Hepatocyte (in vitro differentiated cells): ENCODE measurements at regions not wholly inside any gene's neighbourhood (a gene's known extent, or its start where the extent isn't known, plus 50 kb on each side); places are given as distances from the start of the nearest gene placed in this dataset.

Experiments used
- DNase-seq: peaks from one replicate; pipeline ENCODE4 v3.0.0-alpha.2; 2016; ENCODE audit warnings: low spot score
- H2AFZ ChIP-seq: fragments of 200-600 bp; sonication (generic); 2 replicates; pipeline ENCODE4 v1.6.0; 2016; ENCODE audit warnings: antibody characterized with exemption, mild to moderate bottlenecking
- H3K27ac ChIP-seq: fragments of 200-600 bp; sonication (generic); 2 replicates; pipeline ENCODE4 v1.5.1; 2016; ENCODE audit warnings: mild to moderate bottlenecking
- H3K27me3 ChIP-seq: fragments of 200-600 bp; sonication (generic); 2 replicates; pipeline ENCODE4 v1.6.1; 2016
- H3K36me3 ChIP-seq: fragments of 200-600 bp; sonication (generic); replicated peaks from 2 replicates; pipeline ENCODE4 v1.5.1; 2016; ENCODE audit warnings: low read depth; ENCODE audit not compliant: insufficient read depth
- H3K4me1 ChIP-seq: fragments of 200-600 bp; sonication (generic); 2 replicates; pipeline ENCODE4 v1.5.1; 2016; ENCODE audit warnings: mild to moderate bottlenecking, moderate library complexity; ENCODE audit not compliant: insufficient read depth
- H3K4me2 ChIP-seq: fragments of 200-600 bp; sonication (generic); 2 replicates; pipeline ENCODE4 v1.6.0; 2016
- H3K4me3 ChIP-seq: fragments of 200-600 bp; sonication (generic); 2 replicates; pipeline ENCODE4 v1.5.1; 2016; ENCODE audit warnings: mild to moderate bottlenecking
- H3K79me2 ChIP-seq: fragments of 200-600 bp; sonication (generic); 2 replicates; pipeline ENCODE4 v1.6.0; 2017; ENCODE audit warnings: mild to moderate bottlenecking
- H3K9me2 ChIP-seq: fragments of 200-600 bp; sonication (generic); replicated peaks from 2 replicates; pipeline ENCODE4 v1.6.0; 2017; ENCODE audit warnings: mild to moderate bottlenecking; ENCODE audit not compliant: insufficient read depth
- H3K9me3 ChIP-seq: fragments of 200-600 bp; sonication (generic); 2 replicates; pipeline ENCODE4 v1.5.1; 2016; ENCODE audit warnings: low read depth, mild to moderate bottlenecking
- H4K20me1 ChIP-seq: fragments of 200-600 bp; sonication (generic); 2 replicates; pipeline ENCODE4 v1.6.0; 2016; ENCODE audit warnings: mild to moderate bottlenecking; ENCODE audit not compliant: insufficient read depth, poor library complexity, severe bottlenecking
- EZH2 ChIP-seq: fragments of 200-600 bp; sonication (generic); IDR thresholded peaks from 2 replicates; pipeline ENCODE4 v1.6.1; 2016; ENCODE audit warnings: antibody characterized with exemption, mild to moderate bottlenecking, borderline replicate concordance
- EZH2phosphoT487 ChIP-seq: fragments of 200-600 bp; sonication (generic); IDR thresholded peaks from one replicate; pipeline ENCODE4 v1.6.1; 2018; ENCODE audit warnings: antibody characterized with exemption, mild to moderate bottlenecking, low read depth, moderate library complexity; ENCODE audit not compliant: unreplicated experiment, severe bottlenecking
- WGBS: methylation state at CpG from one replicate; pipeline ENCODE4 v1.1.6; 2016; ENCODE audit warnings: low lambda C conversion rate; ENCODE audit errors: missing lambda C conversion rate; 5-methylcytosine and 5-hydroxymethylcytosine counted together
- TF ChIP-seq, protein P1 (sequence below): fragments of 200-600 bp; sonication (generic); IDR thresholded peaks from 2 replicates; pipeline ENCODE4 v1.5.1; 2016; ENCODE audit warnings: antibody characterized with exemption, mild to moderate bottlenecking; ENCODE audit not compliant: poor library complexity

DNA sequence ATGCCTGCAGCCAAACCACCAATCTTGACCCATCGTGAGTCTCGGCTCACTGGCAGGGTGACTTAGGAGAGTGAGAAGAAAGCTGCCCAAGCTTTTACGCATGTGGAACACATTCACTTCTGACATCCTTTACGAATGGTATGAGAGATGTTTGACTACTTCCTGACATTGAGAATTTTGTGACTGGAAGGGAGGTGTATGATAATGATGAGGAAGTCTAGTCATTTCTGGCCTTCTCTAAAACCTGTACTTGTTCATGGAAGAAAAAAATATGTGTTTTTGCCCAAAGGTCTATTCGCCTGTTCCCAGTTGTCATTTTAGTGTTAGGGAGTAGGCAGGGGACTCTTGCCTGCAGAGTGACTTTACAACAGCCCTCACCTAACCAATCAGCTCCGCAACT is 227.2 kb upstream of the ATP2B1 start:
- no peak overlapping the region for H3K4me3 ChIP-seq
- H3K27ac ChIP-seq = no peak overlapping the region
- no peak overlapping the region for H2AFZ ChIP-seq
- no peak for TF ChIP-seq EZH2phosphoT487
- TF ChIP-seq EZH2 = no peak
- TF ChIP-seq, protein P1, sequence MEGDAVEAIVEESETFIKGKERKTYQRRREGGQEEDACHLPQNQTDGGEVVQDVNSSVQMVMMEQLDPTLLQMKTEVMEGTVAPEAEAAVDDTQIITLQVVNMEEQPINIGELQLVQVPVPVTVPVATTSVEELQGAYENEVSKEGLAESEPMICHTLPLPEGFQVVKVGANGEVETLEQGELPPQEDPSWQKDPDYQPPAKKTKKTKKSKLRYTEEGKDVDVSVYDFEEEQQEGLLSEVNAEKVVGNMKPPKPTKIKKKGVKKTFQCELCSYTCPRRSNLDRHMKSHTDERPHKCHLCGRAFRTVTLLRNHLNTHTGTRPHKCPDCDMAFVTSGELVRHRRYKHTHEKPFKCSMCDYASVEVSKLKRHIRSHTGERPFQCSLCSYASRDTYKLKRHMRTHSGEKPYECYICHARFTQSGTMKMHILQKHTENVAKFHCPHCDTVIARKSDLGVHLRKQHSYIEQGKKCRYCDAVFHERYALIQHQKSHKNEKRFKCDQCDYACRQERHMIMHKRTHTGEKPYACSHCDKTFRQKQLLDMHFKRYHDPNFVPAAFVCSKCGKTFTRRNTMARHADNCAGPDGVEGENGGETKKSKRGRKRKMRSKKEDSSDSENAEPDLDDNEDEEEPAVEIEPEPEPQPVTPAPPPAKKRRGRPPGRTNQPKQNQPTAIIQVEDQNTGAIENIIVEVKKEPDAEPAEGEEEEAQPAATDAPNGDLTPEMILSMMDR = no peak
- no peaks in the 10 kb centered on the region for H3K36me3 ChIP-seq
- no peaks in the 10 kb centered on the region for H3K4me1 ChIP-seq
- no peak for DNase-seq
- H3K4me2 ChIP-seq = no peak overlapping the region
- H3K9me2 ChIP-seq = no peaks in the 10 kb centered on the region
- no peaks in the 10 kb centered on the region for H3K27me3 ChIP-seq
- 89% methylated on average over 6 of the region's 6 CpGs for WGBS
- H3K79me2 ChIP-seq = no peaks in the 10 kb centered on the region
- no peaks in the 10 kb centered on the region for H4K20me1 ChIP-seq
- H3K9me3 ChIP-seq = no peaks in the 10 kb centered on the region

DNA sequence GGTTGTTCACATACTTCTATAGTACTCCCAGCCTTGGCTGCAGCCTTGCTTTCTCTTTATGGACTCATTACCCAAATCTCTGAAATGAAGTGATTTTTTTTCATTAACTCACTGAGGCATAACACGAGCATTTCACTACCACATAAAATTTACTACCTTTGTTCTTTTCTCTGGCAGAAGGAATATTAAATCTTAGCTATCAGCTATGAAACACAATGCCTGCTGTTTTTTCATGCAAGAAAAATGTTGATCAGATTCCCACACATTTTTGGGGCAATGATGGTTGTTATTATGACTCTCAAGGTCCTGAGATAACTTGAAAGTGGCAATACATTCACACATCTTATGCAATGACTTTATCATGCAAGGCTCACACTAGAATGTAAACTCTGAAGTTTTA is 225.3 kb upstream of the ATP2B1 start:
- no peaks in the 10 kb centered on the region for H3K4me1 ChIP-seq
- H3K27ac ChIP-seq = no peak overlapping the region
- H3K79me2 ChIP-seq = no peaks in the 10 kb centered on the region
- DNase-seq = no peak
- 75% methylated on average over 1 of the region's 1 CpG for WGBS
- no peaks in the 10 kb centered on the region for H3K36me3 ChIP-seq
- no peak overlapping the region for H3K4me2 ChIP-seq
- no peak overlapping the region for H2AFZ ChIP-seq
- no peaks in the 10 kb centered on the region for H3K27me3 ChIP-seq
- H4K20me1 ChIP-seq = no peaks in the 10 kb centered on the region
- H3K4me3 ChIP-seq = no peak overlapping the region
- H3K9me3 ChIP-seq = no peaks in the 10 kb centered on the region
- H3K9me2 ChIP-seq = no peaks in the 10 kb centered on the region
- TF ChIP-seq, protein P1 = no peak
- TF ChIP-seq EZH2phosphoT487 (no peak), EZH2 (no peak)

DNA sequence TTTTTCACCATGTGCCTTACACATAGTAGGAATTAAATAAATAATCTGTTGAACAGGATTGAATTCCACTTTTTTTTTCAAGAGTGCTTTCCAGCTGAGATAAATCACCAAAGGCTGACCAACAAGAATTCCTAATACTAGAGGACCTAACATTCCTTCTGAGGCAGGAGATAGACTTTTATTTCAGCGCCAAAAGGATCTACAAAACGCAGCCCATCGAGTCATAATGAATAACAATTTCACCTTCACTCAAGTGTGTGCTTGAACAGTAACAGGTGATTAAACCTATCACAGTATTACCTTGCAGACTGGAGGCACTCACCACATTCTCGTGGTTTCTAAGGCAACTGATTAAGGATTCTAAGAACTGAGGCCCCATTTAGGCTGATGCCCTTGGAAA is 224.3 kb upstream of the ATP2B1 start:
- Histone ChIP-seq H3K4me1 (no peaks in the 10 kb centered on the region), H3K27me3 (no peaks in the 10 kb centered on the region), H3K4me3 (no peak overlapping the region), H3K36me3 (no peaks in the 10 kb centered on the region), H2AFZ (no peak overlapping the region), H3K4me2 (no peak overlapping the region), H3K79me2 (no peaks in the 10 kb centered on the region), H3K27ac (no peak overlapping the region), H3K9me2 (no peaks in the 10 kb centered on the region), H3K9me3 (no peaks in the 10 kb centered on the region), H4K20me1 (no peaks in the 10 kb centered on the region)
- WGBS = 53% methylated on average over 4 of the region's 4 CpGs
- TF ChIP-seq EZH2 = no peak
- TF ChIP-seq, protein P1 = no peak
- TF ChIP-seq EZH2phosphoT487 = no peak
- no peak for DNase-seq

DNA sequence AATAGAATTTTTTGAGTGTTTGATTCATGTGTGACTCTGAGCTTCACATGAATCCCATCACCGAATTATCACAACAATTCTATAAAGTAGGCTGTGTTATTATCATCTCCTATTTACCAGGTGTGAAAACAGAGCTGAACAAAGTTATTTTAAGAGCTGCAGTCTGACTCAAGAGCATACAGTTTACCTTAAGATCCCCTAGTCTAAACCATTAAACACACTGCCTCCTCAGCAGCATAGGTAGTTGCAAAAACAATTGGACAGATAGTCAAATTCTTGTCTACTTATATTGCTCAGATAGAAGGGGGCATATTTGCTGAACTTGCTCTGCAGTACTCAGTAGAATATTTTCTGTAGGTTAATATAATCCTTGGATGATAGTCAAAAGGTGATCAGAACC is 219.8 kb upstream of the ATP2B1 start:
- no peak overlapping the region for H2AFZ ChIP-seq
- 100% methylated on average over 1 of the region's 1 CpG for WGBS

More for the DNA sequence above, 219.8 kb upstream of the ATP2B1 start:
- Histone ChIP-seq H3K27ac (no peak overlapping the region), H3K4me1 (no peaks in the 10 kb centered on the region), H3K36me3 (no peaks in the 10 kb centered on the region), H3K4me2 (no peak overlapping the region), H3K79me2 (no peaks in the 10 kb centered on the region), H3K4me3 (no peak overlapping the region), H4K20me1 (no peaks in the 10 kb centered on the region), H3K27me3 (no peaks in the 10 kb centered on the region), H3K9me3 (no peaks in the 10 kb centered on the region), H3K9me2 (no peaks in the 10 kb centered on the region)
- TF ChIP-seq EZH2 (no peak), EZH2phosphoT487 (no peak)
- TF ChIP-seq, protein P1 = no peak
- no peak for DNase-seq
